ENCODE measurements at regions not wholly inside any gene's neighbourhood (a gene's known extent, or its start where the extent isn't known, plus 50 kb on each side); places are given as distances from the start of the nearest gene placed in this dataset.

DNA sequence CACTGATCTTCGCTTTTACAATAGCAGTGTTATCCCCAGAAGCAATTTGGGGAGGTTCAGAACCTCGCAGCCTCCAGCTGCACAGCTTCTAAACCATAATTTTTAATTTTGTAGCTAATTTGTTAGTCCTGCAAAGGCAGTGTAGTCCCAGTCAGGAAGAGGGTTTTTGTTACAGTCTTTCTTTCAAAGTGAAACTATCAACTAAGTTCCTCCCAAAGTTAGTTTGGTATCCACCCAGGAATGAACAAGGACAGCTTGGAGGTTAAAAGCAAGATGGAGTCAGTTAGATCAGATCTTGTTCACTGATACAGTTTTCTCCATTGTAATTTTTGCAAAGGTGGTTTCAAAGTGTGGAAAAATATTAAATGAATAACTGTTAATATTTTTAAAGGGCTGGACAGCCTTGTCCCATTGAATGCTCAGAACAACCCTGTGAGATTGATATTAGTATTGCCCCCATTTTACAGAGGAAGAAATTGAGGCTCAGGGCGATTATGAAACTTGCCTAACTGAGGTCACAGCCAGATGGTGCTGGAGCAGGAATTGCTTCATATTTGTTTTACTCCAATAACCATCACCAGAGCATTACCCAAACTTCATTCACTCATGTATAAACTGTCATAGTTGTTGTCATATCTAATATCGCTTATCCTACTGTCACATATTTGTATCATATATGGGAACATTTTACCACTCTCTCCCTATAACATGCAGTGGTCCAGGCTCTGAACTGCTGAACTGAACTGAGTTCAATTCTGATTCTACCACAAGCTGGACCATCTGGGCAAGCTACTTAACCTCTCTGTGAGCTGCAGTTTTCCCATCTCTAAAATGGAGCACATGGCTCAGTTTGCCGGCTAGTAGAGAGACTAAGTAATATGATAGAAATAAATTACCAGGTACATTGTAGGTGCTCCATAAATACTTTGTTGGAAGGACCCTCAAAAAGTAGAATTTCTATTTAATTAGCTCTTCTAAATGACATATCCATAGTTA, 213.8 kb downstream of the BCAS1 start:
- TF ChIP-seq, protein P1, sequence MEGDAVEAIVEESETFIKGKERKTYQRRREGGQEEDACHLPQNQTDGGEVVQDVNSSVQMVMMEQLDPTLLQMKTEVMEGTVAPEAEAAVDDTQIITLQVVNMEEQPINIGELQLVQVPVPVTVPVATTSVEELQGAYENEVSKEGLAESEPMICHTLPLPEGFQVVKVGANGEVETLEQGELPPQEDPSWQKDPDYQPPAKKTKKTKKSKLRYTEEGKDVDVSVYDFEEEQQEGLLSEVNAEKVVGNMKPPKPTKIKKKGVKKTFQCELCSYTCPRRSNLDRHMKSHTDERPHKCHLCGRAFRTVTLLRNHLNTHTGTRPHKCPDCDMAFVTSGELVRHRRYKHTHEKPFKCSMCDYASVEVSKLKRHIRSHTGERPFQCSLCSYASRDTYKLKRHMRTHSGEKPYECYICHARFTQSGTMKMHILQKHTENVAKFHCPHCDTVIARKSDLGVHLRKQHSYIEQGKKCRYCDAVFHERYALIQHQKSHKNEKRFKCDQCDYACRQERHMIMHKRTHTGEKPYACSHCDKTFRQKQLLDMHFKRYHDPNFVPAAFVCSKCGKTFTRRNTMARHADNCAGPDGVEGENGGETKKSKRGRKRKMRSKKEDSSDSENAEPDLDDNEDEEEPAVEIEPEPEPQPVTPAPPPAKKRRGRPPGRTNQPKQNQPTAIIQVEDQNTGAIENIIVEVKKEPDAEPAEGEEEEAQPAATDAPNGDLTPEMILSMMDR (IDR thresholded peaks at IDR 0.05): no peak
- TF ChIP-seq POLR2A (IDR thresholded peaks at IDR 0.05) (no peak), POLR2AphosphoS5 (IDR thresholded peaks at IDR 0.05) (no peak)

Data from breast epithelium (tissue), 3 donors.